IMR-90 (cell line): ENCODE measurements at regions not wholly inside any gene's neighbourhood (a gene's known extent, or its start where the extent isn't known, plus 50 kb on each side); places are given as distances from the start of the nearest gene placed in this dataset.

ENCODE experiments used
- ATAC-seq: fragments of 200-7000 bp; cut with Tn5 transposase; 2 replicates; pipeline ENCODE4 v1.9.1; 2020; ENCODE audit warnings: low read depth, mild to moderate bottlenecking, moderate library complexity
- BruUV-seq: library from RNA; stranded (reverse); fragments of 400-500 nt; replicated peaks from 2 replicates; lab custom pipeline; 2021; lab: Mats Ljungman, UMichigan
- CTCF ChIA-PET: fragments of 300-600 bp; formaldehyde crosslinking; extraction: SDS; loops from one replicate; lab custom pipeline; 2021; ENCODE audit warnings: antibody characterized with exemption; lab: Yijun Ruan, JAX
- POLR2A ChIA-PET: fragments of 300-600 bp; sonication (Branson Sonifier 250); formaldehyde crosslinking; loops from one replicate; lab custom pipeline; 2022; ENCODE audit warnings: antibody characterized with exemption; ENCODE audit not compliant: unreplicated experiment; lab: Charles Lee
- DNase-seq: peaks from one replicate; pipeline ENCODE4 v3.0.0; 2013
- H2AFZ ChIP-seq: replicated peaks from 2 replicates; pipeline ENCODE3; 2013; ENCODE audit warnings: low read length, mild to moderate bottlenecking; ENCODE audit not compliant: poor library complexity
- H2AK5ac ChIP-seq: 2 replicates; pipeline ENCODE4 v1.6.1; 2013; ENCODE audit warnings: low read depth, low read length, inconsistent platforms
- H2AK9ac ChIP-seq: replicated peaks from 2 replicates; pipeline ENCODE3; 2013; ENCODE audit warnings: mild to moderate bottlenecking, low read depth, low read length, moderate library complexity; ENCODE audit not compliant: poor library complexity
- H2BK120ac ChIP-seq: 2 replicates; pipeline ENCODE4 v1.6.1; 2013; ENCODE audit warnings: low read depth, low read length, inconsistent platforms
- H2BK15ac ChIP-seq: 3 replicates; pipeline ENCODE4 v1.6.1; 2013; ENCODE audit warnings: low read depth, low read length, inconsistent platforms
- H2BK20ac ChIP-seq: 2 replicates; pipeline ENCODE4 v1.6.1; 2013; ENCODE audit warnings: low read depth, mild to moderate bottlenecking, inconsistent platforms, low read length, moderate library complexity
- H2BK5ac ChIP-seq: 2 replicates; pipeline ENCODE4 v1.6.1; 2013; ENCODE audit warnings: mild to moderate bottlenecking, low read depth, low read length, inconsistent platforms; ENCODE audit not compliant: poor library complexity, severe bottlenecking
- H3K14ac ChIP-seq: replicated peaks from 2 replicates; pipeline ENCODE4 v1.6.1; 2013; ENCODE audit warnings: low read depth, low read length, inconsistent platforms
- H3K18ac ChIP-seq: 2 replicates; pipeline ENCODE4 v1.6.1; 2013; ENCODE audit warnings: low read depth, low read length, control low read depth
- H3K23ac ChIP-seq: 2 replicates; pipeline ENCODE4 v1.6.1; 2013; ENCODE audit warnings: low read depth, low read length, inconsistent platforms
- H3K27ac ChIP-seq: 2 replicates; pipeline ENCODE4 v1.5.1; 2013; ENCODE audit warnings: mild to moderate bottlenecking, control low read depth, low read length; ENCODE audit not compliant: insufficient read depth
- H3K27me3 ChIP-seq: 2 replicates; pipeline ENCODE4 v1.6.1; 2013; ENCODE audit warnings: low read length; ENCODE audit not compliant: control insufficient read depth, insufficient read depth
- H3K36me3 ChIP-seq: 2 replicates; pipeline ENCODE4 v1.6.1; 2013; ENCODE audit warnings: low read length, mixed read lengths; ENCODE audit not compliant: control insufficient read depth, insufficient read depth
- H3K4ac ChIP-seq: 2 replicates; pipeline ENCODE4 v1.6.1; 2013; ENCODE audit warnings: low read depth, low read length, inconsistent platforms
- H3K4me1 ChIP-seq: 2 replicates; pipeline ENCODE4 v1.6.1; 2013; ENCODE audit warnings: low read length, mixed read lengths; ENCODE audit not compliant: control insufficient read depth, insufficient read depth
- H3K4me2 ChIP-seq: 2 replicates; pipeline ENCODE4 v1.6.1; 2013; ENCODE audit warnings: low read depth, mild to moderate bottlenecking, control low read depth, low read length, moderate library complexity
- H3K4me3 ChIP-seq: 2 replicates; pipeline ENCODE4 v1.5.1; 2013; ENCODE audit warnings: low read depth, mild to moderate bottlenecking, control low read depth, low read length, moderate library complexity; ENCODE audit not compliant: insufficient read depth
- H3K56ac ChIP-seq: 2 replicates; pipeline ENCODE4 v1.6.1; 2013; ENCODE audit warnings: low read length, inconsistent platforms; ENCODE audit not compliant: insufficient read depth; ENCODE audit errors: extremely low read depth
- H3K79me1 ChIP-seq, 2 experiments: 2 replicates each; pipeline ENCODE4 v1.6.1; 2013; ENCODE audit warnings: low read length in 2 of 2, inconsistent platforms in 1 of 2, low read depth in 1 of 2
- H3K9ac ChIP-seq: 2 replicates; pipeline ENCODE4 v1.6.1; 2013; ENCODE audit warnings: low read depth, low read length, control low read depth
- H3K9me1 ChIP-seq: 2 replicates; pipeline ENCODE4 v1.6.1; 2013; ENCODE audit warnings: low read length, inconsistent platforms; ENCODE audit not compliant: insufficient read depth
- H3K9me3 ChIP-seq: 2 replicates; pipeline ENCODE4 v1.6.1; 2013; ENCODE audit warnings: low read length; ENCODE audit not compliant: control insufficient read depth, insufficient read depth
- H4K20me1 ChIP-seq: 2 replicates; pipeline ENCODE4 v1.6.1; 2013; ENCODE audit warnings: low read length, inconsistent platforms; ENCODE audit not compliant: insufficient read depth
- H4K5ac ChIP-seq: 2 replicates; pipeline ENCODE4 v1.6.1; 2013; ENCODE audit warnings: mild to moderate bottlenecking, low read depth, low read length, control low read depth
- H4K8ac ChIP-seq, 2 experiments: 2 replicates each; pipeline ENCODE4 v1.6.1; 2013; ENCODE audit warnings: low read depth in 2 of 2, low read length in 2 of 2, control low read depth in 1 of 2, inconsistent platforms in 1 of 2
- H4K91ac ChIP-seq: 2 replicates; pipeline ENCODE4 v1.6.1; 2013; ENCODE audit warnings: low read depth, low read length, inconsistent platforms; ENCODE audit not compliant: insufficient read depth
- BHLHE40 ChIP-seq: fragments of 150-350 bp; IDR thresholded peaks from 2 replicates; pipeline ENCODE4 v1.6.1; 2016; ENCODE audit warnings: mild to moderate bottlenecking, low read depth, low read length
- CHD1 ChIP-seq: IDR thresholded peaks from 2 replicates; pipeline ENCODE4 v1.6.1; 2012; ENCODE audit warnings: low read depth, low read length, improper control_type of control experiment
- FOS ChIP-seq: fragments of 150-350 bp; IDR thresholded peaks from 2 replicates; pipeline ENCODE4 v1.6.1; 2016; ENCODE audit warnings: low read depth, low read length
- MAFK ChIP-seq: IDR thresholded peaks from 2 replicates; pipeline ENCODE4 v1.6.1; 2012; ENCODE audit warnings: low read depth, low read length, improper control_type of control experiment
- MAZ ChIP-seq: IDR thresholded peaks from 2 replicates; pipeline ENCODE4 v1.6.1; 2012; ENCODE audit warnings: low read depth, mild to moderate bottlenecking, low read length, improper control_type of control experiment, moderate library complexity, borderline replicate concordance
- MXI1 ChIP-seq: IDR thresholded peaks from 2 replicates; pipeline ENCODE4 v1.6.1; 2012; ENCODE audit warnings: low read depth, mild to moderate bottlenecking, low read length, moderate library complexity, borderline replicate concordance
- NFE2L2 ChIP-seq: fragments of 150-350 bp; IDR thresholded peaks from 2 replicates; pipeline ENCODE4 v1.6.1; 2016; ENCODE audit warnings: low read depth, mild to moderate bottlenecking, low read length
- POLR2A ChIP-seq: IDR thresholded peaks from 2 replicates; pipeline ENCODE4 v1.6.1; 2012; ENCODE audit warnings: mild to moderate bottlenecking, low read depth, low read length
- RCOR1 ChIP-seq: IDR thresholded peaks from 2 replicates; pipeline ENCODE4 v1.6.1; 2012; ENCODE audit warnings: mild to moderate bottlenecking, low read length, improper control_type of control experiment; ENCODE audit not compliant: insufficient replicate concordance
- RFX5 ChIP-seq: IDR thresholded peaks from 2 replicates; pipeline ENCODE4 v1.8.0; 2012; ENCODE audit warnings: low read depth, mild to moderate bottlenecking, low read length, moderate library complexity
- WGBS, 2 experiments: methylation state at CpG; one replicate each; pipeline versions ENCODE4 v1.1.5 to v1.1.7; 2013; ENCODE audit warnings: missing lambda C conversion rate in 2 of 2; ENCODE audit not compliant: insufficient read length in 1 of 2; ENCODE audit errors: extremely low coverage in 2 of 2; 5-methylcytosine and 5-hydroxymethylcytosine counted together
- dilution Hi-C: fragments of 300-500 bp; cut with HindIII; formaldehyde crosslinking; loops from one replicate; pipeline ENCODE4 v1.14.3; 2018; ENCODE audit warnings: low sequenced_read_pairs; ENCODE audit not compliant: unreplicated experiment
- in situ Hi-C: fragments of 300-500 bp; cut with MboI; formaldehyde crosslinking; loops from 3 replicates; pipeline ENCODE4 v1.14.3; 2019; ENCODE audit warnings: low sequenced_read_pairs, inconsistent platforms, mixed read lengths
- intact Hi-C: fragments of 100-400 bp; cut with micrococcal nuclease; formaldehyde crosslinking; loops from 2 replicates; pipeline ENCODE4 v1.10.0; 2022
- TF ChIP-seq, protein P1 (sequence below): fragments of 150-350 bp; IDR thresholded peaks from 2 replicates; pipeline ENCODE4 v1.6.1; 2016; ENCODE audit warnings: low read depth, mild to moderate bottlenecking, low read length, moderate library complexity, borderline replicate concordance
- TF ChIP-seq, protein P2 (sequence below): conservative IDR thresholded peaks from 2 replicates; pipeline ENCODE4 v1.5.1; 2012; ENCODE audit warnings: mild to moderate bottlenecking, low read depth, low read length, improper control_type of control experiment

GRCh38 chr3:145904138-145904537, 256.8 kb downstream of the PLOD2 start:
- Histone ChIP-seq H2BK120ac (no peak overlapping the region), H3K4me1 (no peaks in the 10 kb centered on the region), H3K23ac (no peak overlapping the region), H3K36me3 (no peaks in the 10 kb centered on the region), H2AK9ac (no peak overlapping the region), H4K5ac (no peak overlapping the region), H3K9ac (no peak overlapping the region), H2AK5ac (no peak overlapping the region), H2BK5ac (no peak overlapping the region), H3K56ac (no peak overlapping the region), H4K91ac (no peak overlapping the region), H3K4ac (no peak overlapping the region), H3K4me3 (no peak overlapping the region), H3K79me1 (no peaks in the 10 kb centered on the region), H2BK20ac (no peak overlapping the region), H3K27ac (no peak overlapping the region), H4K20me1 (no peaks in the 10 kb centered on the region), H3K9me3 (no peaks in the 10 kb centered on the region), H2AFZ (no peak overlapping the region), H3K9me1 (no peaks in the 10 kb centered on the region), H3K14ac (no peak overlapping the region), H2BK15ac (no peak overlapping the region), H3K27me3 (no peaks in the 10 kb centered on the region), H3K4me2 (no peak overlapping the region), H3K18ac (no peak overlapping the region), H4K8ac (no peak overlapping the region)
- BruUV-seq = no TSS peak
- in situ Hi-C loops (no loop called here), intact Hi-C loops (no loop called here), dilution Hi-C loops (no loop called here)
- DNase-seq (no peak), ATAC-seq (no peak)
- 100% methylated on average over 1 of the region's 7 CpGs; no CpG with 5 or more reads in 1 of the 2 experiments for WGBS, 2 experiments
- CTCF ChIA-PET = no interaction called here
- TF ChIP-seq NFE2L2 = no peak
- TF ChIP-seq CHD1 = no peak
- TF ChIP-seq MAFK = no peak
- TF ChIP-seq, protein P1, sequence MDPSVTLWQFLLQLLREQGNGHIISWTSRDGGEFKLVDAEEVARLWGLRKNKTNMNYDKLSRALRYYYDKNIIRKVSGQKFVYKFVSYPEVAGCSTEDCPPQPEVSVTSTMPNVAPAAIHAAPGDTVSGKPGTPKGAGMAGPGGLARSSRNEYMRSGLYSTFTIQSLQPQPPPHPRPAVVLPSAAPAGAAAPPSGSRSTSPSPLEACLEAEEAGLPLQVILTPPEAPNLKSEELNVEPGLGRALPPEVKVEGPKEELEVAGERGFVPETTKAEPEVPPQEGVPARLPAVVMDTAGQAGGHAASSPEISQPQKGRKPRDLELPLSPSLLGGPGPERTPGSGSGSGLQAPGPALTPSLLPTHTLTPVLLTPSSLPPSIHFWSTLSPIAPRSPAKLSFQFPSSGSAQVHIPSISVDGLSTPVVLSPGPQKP = no peak
- TF ChIP-seq FOS = no peak
- TF ChIP-seq, protein P2, sequence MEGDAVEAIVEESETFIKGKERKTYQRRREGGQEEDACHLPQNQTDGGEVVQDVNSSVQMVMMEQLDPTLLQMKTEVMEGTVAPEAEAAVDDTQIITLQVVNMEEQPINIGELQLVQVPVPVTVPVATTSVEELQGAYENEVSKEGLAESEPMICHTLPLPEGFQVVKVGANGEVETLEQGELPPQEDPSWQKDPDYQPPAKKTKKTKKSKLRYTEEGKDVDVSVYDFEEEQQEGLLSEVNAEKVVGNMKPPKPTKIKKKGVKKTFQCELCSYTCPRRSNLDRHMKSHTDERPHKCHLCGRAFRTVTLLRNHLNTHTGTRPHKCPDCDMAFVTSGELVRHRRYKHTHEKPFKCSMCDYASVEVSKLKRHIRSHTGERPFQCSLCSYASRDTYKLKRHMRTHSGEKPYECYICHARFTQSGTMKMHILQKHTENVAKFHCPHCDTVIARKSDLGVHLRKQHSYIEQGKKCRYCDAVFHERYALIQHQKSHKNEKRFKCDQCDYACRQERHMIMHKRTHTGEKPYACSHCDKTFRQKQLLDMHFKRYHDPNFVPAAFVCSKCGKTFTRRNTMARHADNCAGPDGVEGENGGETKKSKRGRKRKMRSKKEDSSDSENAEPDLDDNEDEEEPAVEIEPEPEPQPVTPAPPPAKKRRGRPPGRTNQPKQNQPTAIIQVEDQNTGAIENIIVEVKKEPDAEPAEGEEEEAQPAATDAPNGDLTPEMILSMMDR = no peak
- no peak for TF ChIP-seq POLR2A
- TF ChIP-seq RFX5 = no peak
- no peak for TF ChIP-seq MXI1
- TF ChIP-seq BHLHE40 = no peak
- no peak for TF ChIP-seq RCOR1
- TF ChIP-seq MAZ = no peak
- POLR2A ChIA-PET = no interaction called here
